ENCODE measurements at regions not wholly inside any gene's neighbourhood (a gene's known extent, or its start where the extent isn't known, plus 50 kb on each side); places are given as distances from the start of the nearest gene placed in this dataset.

GRCh38 chr13:86937316-86937715 is 733.9 kb upstream of the SLITRK5 start:
- TF ChIP-seq REST (IDR thresholded peaks at IDR 0.05; ENCODE audit: insufficient read depth in 1 of 2, low read depth in 2 of 2, low read length in 2 of 2) (no peak), SIN3A (IDR thresholded peaks at IDR 0.05; ENCODE audit: borderline replicate concordance, insufficient read depth, low read length) (no peak), POLR2AphosphoS5 (IDR thresholded peaks at IDR 0.05; ENCODE audit: low read depth, low read length) (no peak), TAF1 (IDR thresholded peaks at IDR 0.05; ENCODE audit: borderline replicate concordance, insufficient read depth, low read length) (no peak), FOXP2 (optimal IDR thresholded peaks at IDR 0.05; ENCODE audit: borderline replicate concordance, extremely low read depth, extremely low read length, insufficient read depth) (no peak)

GRCh38 chr13:86945584-86945983 is 725.6 kb upstream of the SLITRK5 start:
- TF ChIP-seq SIN3A (IDR thresholded peaks at IDR 0.05; ENCODE audit: borderline replicate concordance, insufficient read depth, low read length) (no peak), REST (IDR thresholded peaks at IDR 0.05; ENCODE audit: insufficient read depth in 1 of 2, low read depth in 2 of 2, low read length in 2 of 2) (no peak)

GRCh38 chr13:86946734-86947133 is 724.4 kb upstream of the SLITRK5 start:
- TF ChIP-seq REST (IDR thresholded peaks at IDR 0.05; ENCODE audit: insufficient read depth in 1 of 2, low read depth in 2 of 2, low read length in 2 of 2) (no peak), TAF1 (IDR thresholded peaks at IDR 0.05; ENCODE audit: borderline replicate concordance, insufficient read depth, low read length) (no peak), POLR2AphosphoS5 (IDR thresholded peaks at IDR 0.05; ENCODE audit: low read depth, low read length) (no peak), FOXP2 (optimal IDR thresholded peaks at IDR 0.05; ENCODE audit: borderline replicate concordance, extremely low read depth, extremely low read length, insufficient read depth) (no peak), SIN3A (IDR thresholded peaks at IDR 0.05; ENCODE audit: borderline replicate concordance, insufficient read depth, low read length) (no peak)

- TF ChIP-seq TAF1 (IDR thresholded peaks at IDR 0.05; ENCODE audit: borderline replicate concordance, insufficient read depth, low read length) (no peak), REST (IDR thresholded peaks at IDR 0.05; ENCODE audit: insufficient read depth in 1 of 2, low read depth in 2 of 2, low read length in 2 of 2) (no peak), FOXP2 (optimal IDR thresholded peaks at IDR 0.05; ENCODE audit: borderline replicate concordance, extremely low read depth, extremely low read length, insufficient read depth) (no peak), POLR2AphosphoS5 (IDR thresholded peaks at IDR 0.05; ENCODE audit: low read depth, low read length) (no peak), SIN3A (IDR thresholded peaks at IDR 0.05; ENCODE audit: borderline replicate concordance, insufficient read depth, low read length) (no peak)
Observed at GRCh38 chr13:86954341-86954740, 716.8 kb upstream of the SLITRK5 start.

- TF ChIP-seq FOXP2 (optimal IDR thresholded peaks at IDR 0.05; ENCODE audit: borderline replicate concordance, extremely low read depth, extremely low read length, insufficient read depth) (no peak), TAF1 (IDR thresholded peaks at IDR 0.05; ENCODE audit: borderline replicate concordance, insufficient read depth, low read length) (no peak), POLR2AphosphoS5 (IDR thresholded peaks at IDR 0.05; ENCODE audit: low read depth, low read length) (no peak), REST (IDR thresholded peaks at IDR 0.05; ENCODE audit: insufficient read depth in 1 of 2, low read depth in 2 of 2, low read length in 2 of 2) (no peak), SIN3A (IDR thresholded peaks at IDR 0.05; ENCODE audit: borderline replicate concordance, insufficient read depth, low read length) (no peak)
Observed at GRCh38 chr13:86960876-86961275, 710.3 kb upstream of the SLITRK5 start.
